ENCODE measurements at regions not wholly inside any gene's neighbourhood (a gene's known extent, or its start where the extent isn't known, plus 50 kb on each side); places are given as distances from the start of the nearest gene placed in this dataset.
"Not testable (repeated sequence)": the region's sequence is repeated elsewhere in the genome, so short reads cannot be mapped to it uniquely, and the experiment has no call there.

DNA sequence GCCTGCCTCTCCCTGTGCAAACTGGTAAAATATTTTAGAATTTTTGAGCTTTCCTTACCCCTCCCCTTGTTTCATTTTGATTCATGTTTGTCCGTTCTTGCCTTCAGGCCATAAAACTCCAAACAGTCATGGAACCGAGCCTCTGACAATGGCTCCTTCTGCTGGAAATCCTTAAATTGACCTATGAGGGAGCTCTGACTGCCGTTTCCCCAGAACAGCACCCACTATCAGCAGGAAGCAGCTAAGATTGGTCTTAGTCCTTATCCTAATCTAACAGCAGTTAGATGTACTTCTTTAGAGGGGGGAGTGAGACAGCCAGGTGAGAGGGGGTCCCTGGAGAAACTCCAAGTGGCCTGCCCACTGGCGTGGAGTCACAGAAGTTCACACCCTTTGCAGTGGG lies 106.7 kb downstream of the FAM174A start:
- DNase-seq (ENCODE audit: low spot score): no peak

GRCh38 chr5:100643473-100643872 lies 108.3 kb downstream of the FAM174A start:
- DNase-seq (ENCODE audit: low spot score): no peak

DNA sequence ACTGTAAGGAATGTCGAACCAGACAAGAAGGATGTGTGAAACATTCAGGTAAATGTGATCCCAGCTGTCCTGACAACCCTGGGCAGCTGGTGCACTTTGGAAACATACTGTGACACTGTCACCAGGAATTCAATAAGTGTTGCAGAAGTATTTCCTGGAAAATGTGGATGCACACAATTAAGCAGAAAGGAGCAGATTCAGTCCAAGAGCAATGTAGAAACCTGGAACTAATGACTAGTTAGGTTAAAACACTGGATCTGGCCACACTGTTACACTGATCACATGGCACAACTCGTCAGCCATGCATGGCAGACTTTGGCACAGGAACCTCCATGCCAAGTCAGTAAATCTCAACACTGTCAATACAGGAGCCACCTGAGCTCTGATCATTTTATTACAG lies 109.0 kb downstream of the FAM174A start:
- DNase-seq (ENCODE audit: low spot score): peak; percentile 33

DNA sequence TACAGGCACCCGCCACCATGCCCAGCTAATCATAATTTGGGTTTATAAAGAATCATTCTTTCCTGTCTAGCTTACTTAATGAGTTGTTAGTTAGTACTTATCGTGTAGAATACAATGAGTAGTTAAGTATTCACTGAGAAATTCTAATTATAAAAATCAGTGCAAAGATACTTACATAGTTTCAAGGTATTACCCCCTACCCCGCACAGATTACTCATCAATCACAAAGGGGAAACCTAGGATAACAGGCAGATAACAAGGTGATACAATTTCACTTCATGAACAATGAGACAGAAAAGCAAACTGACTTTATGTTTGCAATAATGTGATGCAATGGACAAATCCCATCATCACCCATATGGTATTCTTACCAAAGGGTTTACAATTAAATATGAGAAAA lies 109.6 kb downstream of the FAM174A start:
- no peak for DNase-seq (ENCODE audit: low spot score)

- DNase-seq (ENCODE audit: low spot score): no peak
These were observed 110.8 kb downstream of the FAM174A start for GRCh38 chr5:100646011-100646410.

DNA sequence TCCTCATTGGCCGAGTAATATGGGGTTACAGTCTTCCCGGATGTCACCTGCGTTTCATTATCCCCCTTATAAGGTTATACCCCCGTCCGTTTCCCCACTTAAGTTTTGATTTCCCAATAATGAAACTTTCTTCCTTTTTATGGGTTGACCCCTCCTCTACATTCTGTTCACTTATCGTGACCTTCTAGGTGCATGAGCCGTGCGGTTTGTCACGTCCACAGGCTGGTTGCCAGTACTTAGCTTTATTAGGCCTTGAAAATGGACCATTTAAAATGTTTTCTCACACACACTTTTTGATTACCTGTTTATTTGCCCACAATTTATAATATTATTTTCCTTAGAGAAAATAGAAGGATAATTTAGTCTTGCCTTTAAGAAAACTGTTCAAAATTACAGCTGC lies 111.5 kb downstream of the FAM174A start:
- DNase-seq (ENCODE audit: low spot score): no peak

GRCh38 chr5:100647461-100648230 lies 112.5 kb downstream of the FAM174A start:
- peak; percentile 14 for DNase-seq (ENCODE audit: low spot score)

DNA sequence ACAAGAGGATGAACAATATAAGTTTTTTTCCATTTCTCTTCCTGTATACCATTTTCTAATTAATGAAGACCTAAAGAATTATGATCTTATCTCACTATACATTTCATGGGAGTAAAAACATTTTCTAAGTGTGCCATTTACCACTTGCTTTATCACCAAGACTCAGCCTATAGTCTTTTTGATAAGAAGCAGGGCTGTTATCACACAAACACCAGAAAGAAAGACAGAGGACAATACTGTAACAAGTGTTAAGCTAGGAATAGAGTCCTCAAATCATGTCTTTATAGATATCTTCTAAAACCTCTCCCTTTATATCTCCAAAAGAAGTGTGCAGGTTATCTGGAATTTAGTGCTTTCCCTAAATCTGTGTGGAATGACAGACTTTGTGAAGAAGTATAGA lies 119.7 kb downstream of the FAM174A start:
- no peak for DNase-seq (ENCODE audit: low spot score)

GRCh38 chr5:100656771-100657170 lies 121.6 kb downstream of the FAM174A start:
- DNase-seq (ENCODE audit: low spot score): not testable (repeated sequence)

GRCh38 chr5:100659080-100659795 lies 124.1 kb downstream of the FAM174A start:
- DNase-seq (ENCODE audit: low spot score): no peak

DNA sequence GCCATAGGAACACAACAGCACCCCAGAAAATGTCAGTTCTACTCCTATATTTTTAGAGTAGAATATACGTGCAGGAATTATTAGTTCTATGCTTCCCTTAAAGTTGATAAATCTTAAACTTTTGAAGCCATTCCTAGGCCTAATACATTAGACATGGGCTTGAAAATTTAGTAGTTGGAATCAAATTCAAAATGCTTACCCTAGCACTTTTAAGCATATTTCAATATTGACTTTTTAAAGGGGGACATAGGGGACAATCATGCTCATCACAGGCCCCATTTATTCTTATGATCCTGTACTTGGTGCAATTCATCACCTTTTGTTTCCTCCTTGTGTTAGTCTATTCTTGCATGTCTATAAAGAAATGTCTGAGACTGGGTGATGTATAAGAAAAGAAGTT lies 129.0 kb downstream of the FAM174A start:
- DNase-seq (ENCODE audit: low spot score): no peak

- no peak for DNase-seq (ENCODE audit: low spot score)
These were observed 132.0 kb downstream of the FAM174A start for GRCh38 chr5:100667161-100667630.

DNA sequence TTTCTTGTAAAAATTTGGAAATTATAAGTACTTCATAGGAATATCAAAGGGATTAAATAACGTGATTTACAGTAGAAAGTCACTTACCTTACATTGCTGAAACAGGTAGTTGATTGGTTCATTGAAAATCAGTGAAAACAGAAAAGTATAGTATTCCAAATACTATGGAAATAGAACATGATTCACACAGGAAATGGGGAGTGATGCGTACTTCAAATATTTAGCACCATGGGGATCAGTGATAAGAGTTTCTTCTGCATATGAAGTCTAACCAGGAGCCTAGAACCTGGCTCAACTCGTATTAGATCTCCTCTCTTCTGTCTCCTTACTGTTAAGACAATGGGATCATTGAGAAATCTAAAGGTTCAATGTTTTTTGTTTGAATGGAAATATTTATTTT lies 133.3 kb downstream of the FAM174A start:
- no peak for DNase-seq (ENCODE audit: low spot score)

DNA sequence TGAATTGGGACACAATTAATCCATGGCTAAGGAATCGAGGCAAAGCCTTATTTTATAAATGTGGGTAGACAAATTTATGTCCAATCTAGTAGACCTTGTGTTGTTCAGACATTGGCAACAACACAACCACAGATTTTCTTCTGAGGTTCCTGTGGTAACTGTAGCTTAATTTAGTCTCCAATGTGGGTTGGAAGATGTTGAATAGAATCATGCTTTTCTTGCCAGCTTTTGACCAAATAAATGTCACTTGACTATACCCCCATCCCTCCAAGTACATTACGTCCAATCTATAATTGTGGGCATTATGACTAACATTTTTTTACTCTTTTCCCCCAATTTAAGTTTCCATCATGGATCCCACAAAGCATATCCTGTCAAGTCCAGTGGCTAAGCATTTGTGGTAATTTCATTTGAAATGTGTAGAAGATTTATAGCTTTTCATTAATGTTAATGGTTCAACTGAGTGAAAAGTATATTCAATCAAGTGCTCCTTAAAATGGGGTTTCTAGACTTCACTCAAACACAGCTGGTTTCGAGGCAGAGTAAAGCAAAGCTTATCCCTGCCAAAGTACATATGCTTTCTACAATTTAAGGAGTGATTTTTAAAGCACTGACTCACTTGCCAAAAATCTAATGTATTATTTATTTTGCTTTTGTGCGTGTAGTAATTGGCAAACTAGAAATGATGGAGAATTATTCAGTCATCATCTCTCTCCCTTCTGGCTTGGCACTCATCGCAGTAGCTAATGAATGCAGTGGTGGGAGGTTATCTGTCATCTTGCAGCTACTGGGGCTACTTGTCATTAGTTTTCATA lies 141.8 kb downstream of the FAM174A start:
- DNase-seq (ENCODE audit: low spot score): no peak

DNA sequence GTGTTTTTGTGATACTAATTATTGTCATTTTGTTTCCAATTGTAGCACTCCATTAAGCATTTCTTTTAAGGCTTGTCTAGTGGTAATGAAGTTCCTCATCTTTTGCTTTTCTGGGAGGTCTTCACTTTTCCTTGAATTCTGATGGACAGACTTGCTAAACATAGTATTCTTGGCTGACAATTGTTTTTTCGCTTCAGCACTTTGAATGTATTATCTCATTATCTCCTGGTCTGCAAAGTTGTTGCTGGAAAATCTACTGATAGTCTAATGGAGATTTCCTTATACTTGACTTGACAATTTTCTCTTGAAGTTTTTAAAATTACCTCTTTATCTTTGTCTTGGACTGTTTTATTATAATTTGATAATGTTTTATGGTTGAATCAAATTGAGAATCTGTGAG lies 147.5 kb downstream of the FAM174A start:
- DNase-seq (ENCODE audit: low spot score): no peak

DNA sequence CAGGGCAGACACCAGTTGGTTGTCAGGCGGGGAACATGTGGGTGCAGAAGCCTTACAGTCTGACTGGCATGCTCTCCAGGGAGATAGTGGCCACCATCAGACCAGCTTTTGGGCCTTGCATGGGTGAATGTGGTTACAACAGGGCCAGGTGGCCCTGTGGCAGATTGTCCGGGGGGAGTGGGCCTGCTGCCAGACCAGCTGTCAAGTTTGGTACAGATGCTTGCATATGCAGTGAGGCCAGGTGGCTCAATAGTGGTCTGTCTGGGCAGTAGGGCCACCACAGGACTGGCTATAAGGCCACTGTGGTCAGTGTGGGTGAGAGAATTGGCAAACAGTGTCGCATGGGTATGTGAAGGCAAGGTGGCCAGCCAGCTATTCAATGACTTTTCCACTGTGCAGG lies 148.7 kb downstream of the FAM174A start:
- no peak for DNase-seq (ENCODE audit: low spot score)

DNA sequence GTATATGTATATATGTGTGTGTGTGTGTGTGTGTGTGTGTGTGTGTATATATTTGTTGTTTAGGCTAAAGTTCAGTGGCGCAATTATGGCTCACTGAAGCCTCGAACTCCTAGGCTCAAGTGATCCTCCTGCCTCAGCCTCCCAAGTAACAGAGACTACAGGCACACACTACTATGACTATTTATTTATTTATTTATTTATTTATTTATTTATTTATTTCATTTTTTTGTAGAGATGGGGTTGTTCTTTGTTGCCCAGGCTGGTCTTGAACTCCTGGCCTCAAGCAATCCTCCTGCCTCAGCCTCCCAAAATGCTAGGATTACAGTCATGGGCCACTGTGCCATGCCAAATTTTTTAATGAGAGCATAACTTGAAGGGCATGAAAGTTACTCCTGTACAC lies 149.9 kb downstream of the FAM174A start:
- DNase-seq (ENCODE audit: low spot score): not testable (repeated sequence)

DNA sequence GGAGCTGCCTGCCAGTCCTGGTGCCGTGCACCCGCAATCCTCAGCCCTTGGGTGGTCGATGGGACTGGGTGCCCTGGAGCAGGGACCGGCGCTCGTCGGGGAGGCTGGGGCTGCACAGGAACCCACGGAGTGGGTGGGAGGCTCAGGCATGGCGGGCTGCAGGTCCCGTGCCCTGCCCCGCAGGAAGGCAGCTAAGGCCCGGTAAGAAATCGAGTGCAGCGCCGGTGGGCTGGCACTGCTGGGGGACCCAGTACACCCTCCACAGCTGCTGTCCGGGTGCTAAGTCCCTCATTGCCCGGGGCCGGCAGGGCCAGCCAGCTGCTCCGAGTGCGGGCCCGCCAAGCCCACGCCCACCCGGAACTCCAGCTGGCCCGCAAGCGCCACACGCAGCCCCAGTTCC lies 153.7 kb downstream of the FAM174A start:
- not testable (repeated sequence) for DNase-seq (ENCODE audit: low spot score)

DNA sequence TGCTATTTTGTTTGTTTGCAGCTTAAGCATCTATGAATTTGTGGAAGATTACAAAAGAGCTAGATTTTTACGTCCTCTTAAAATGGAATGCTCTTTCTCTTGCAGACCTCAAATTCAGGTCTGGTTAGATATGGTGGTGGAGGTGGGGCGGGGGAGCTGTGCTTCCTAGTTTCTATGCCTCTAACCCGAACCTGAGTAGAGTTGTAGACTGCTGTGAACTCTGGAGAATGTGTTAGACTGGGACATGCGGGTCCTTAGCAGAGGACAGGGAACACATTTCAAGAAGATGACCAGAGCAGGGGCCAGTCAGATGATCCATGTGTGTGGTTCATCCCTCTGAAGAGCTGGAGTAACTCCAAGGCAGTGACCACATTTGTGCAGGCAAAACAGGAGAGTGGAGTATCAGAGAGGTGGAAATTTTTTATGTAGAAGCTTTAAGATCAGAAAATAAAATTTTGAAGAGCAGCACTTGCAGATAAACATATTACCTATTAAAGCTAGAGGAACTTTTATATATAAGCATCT lies 154.9 kb downstream of the FAM174A start:
- DNase-seq (ENCODE audit: low spot score): no peak

DNA sequence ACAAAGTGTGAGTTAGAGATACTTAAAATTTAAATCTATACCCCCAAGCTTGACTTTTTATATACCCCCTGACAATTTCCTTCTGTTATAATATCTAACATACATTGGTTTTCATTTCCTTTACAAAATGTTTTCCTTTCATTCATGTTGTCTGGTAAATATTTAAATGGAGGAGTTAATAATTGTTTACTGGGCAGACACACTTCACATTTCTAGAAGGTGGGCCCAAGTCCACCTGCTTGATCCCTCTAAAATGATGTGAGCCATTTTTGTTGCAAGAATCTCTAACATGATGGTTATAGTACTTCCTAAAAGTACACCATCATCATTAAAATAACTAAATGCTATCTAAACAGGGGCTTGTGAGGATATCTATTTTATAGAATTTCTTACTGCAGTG lies 155.9 kb downstream of the FAM174A start:
- no peak for DNase-seq (ENCODE audit: low spot score)

DNA sequence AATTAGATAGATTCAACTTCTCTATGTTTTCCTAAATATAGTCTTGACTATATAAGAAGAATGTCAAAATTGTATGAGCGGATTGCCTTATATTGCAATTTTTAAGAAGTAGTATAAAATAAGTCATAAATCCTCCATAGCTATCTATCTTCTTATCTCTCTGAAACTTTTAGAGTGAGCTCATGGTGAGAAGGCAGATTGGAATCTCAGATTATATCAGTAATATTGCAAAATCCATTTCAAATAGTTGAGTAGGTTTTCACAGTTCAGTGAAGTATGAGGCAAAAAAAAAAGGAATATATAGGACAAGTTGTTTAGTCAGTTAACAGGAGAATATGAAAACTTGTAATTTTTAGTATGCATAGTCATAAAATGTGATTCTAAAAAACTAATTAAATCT lies 156.4 kb downstream of the FAM174A start:
- DNase-seq (ENCODE audit: low spot score): no peak

GRCh38 chr5:100693481-100693880 lies 158.3 kb downstream of the FAM174A start:
- no peak for DNase-seq (ENCODE audit: low spot score)
